Inflammatory macrophage (primary cell): ENCODE measurements at regions not wholly inside any gene's neighbourhood (a gene's known extent, or its start where the extent isn't known, plus 50 kb on each side); places are given as distances from the start of the nearest gene placed in this dataset.
"Not testable (repeated sequence)": the region's sequence is repeated elsewhere in the genome, so short reads cannot be mapped to it uniquely, and the experiment has no call there.

Experiments used
- DNase-seq, 2 donors: peaks; one replicate each; pipeline ENCODE4 v3.0.0-alpha.2; 2020 to 2022

DNA sequence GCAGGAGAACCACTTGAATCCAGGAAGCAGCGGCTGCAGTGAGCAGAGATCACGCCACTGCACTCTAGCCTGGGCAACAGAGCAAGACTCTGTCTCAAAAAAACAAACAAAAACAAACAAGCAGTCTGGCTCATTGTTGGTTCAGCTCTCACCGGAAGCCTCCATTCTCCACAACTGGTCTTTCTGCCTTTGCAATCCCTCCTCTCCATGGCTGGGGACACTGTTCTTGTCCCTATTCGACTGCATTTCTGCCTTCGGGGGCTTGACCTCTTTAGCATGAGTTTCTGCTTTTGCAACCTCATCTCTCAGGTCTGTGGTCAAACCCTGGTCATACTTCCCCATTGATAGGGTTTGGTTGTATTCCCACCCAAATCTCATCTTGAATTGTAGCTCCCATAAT, 216.3 kb upstream of the NR5A2 start:
- DNase-seq = no peak

DNA sequence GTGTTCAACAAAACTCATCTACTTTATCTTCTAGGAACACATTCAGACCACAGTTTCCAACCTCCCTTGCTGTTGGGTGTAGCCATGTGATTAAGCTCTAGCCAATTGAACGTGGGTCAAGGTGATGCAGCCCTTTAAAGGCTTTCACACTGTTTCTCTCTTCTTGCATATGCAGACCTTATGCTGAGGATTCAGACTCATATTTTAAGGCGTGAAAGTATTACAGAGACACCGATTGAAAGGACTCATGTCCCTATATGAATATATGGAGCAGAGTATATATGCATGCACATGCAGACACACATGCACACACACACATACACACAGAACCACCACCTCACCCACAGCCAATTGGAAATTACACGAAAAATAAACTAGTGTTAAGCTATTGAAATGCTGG, 214.3 kb upstream of the NR5A2 start:
- DNase-seq = no peak

DNA sequence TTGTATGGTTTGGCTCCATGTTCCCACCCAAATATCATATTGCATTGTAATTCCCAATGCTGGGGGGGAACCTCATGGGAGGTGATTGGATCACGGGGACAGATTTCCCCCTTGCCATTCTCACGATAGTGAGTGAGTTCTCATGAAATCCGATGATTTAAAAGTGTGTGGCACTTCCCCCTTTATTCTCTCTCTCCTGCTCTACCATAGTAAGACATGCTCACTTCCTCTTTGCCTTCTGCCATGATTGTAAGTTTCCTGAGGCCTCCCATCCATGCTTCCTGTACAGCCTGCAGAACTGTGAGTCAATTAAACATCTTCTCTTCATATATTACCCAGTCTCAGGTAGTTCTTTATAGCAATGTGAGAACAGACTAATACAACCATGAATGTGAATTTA, 211.6 kb upstream of the NR5A2 start:
- no peak for DNase-seq

DNA sequence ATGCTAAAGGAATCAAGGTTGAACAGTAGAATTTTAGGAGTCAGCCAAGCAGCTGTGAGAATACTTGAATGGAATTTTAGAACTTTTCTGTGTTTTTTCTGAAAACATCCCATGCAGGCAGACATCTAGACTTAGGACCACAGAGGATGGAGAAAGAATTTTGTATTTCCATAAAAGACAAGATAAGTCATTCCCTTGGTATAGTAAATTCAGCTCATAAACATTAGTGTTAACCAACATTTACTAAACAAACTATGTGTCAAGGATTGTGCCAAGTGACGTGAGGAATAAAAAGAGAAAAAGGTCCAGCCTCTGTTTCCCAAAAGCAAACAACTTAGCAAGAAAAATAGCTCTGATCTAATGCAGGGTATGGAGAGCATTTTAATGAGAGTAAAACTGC, 210.2 kb upstream of the NR5A2 start:
- no peak for DNase-seq

DNA sequence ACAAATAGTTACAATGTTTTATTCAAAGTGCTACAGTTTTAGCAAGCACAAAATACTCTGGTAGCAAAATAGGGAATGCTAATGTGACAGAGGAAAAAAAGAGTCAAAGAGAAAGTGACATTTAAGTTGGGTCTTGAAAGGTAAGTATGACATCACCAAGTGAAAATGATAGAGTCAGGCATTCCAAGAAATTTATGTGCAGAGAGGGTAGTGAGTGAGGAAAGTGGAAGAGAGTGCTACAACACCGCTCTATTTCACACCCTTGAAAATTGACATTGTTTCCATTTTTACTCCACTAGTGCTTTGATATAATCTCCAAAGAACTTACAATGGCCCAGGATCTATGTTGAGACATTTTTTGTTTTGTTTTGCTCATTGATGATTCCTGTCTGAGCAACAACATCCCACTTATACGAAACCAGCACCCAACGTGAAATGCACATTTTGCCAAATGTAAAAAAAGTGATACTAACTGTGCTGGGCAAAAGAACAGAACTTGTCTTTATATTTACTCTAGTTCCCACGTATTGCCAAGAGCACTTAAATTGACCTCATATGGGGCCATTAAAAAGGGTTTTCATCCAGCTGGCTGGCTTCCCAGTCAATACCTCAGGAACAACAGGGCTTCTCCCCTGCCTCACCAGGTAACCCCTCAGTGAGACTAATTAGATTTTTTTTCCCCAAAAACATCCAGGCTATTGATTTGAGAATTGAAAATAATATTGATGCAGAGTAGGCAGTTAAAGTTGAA, 206.3 kb upstream of the NR5A2 start:
- DNase-seq = no peak

DNA sequence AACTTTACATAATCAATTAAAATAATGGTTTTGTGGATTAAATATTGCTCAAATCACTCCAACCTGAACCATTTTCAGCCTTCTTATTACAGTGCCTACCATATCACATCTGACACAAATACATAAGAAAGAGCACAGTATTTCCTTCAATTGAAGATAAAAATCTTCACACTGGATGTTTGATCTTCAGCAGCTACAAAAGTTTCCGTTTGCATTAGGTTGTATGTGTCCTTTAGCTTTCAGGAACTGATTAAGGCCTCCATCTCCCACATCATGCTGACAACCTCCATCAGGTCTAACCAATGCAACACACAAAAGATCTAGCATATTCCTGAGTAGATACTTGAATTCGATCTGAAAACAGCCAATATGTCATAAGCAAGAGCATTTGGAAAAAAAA, 195.1 kb upstream of the NR5A2 start:
- no peak for DNase-seq

DNA sequence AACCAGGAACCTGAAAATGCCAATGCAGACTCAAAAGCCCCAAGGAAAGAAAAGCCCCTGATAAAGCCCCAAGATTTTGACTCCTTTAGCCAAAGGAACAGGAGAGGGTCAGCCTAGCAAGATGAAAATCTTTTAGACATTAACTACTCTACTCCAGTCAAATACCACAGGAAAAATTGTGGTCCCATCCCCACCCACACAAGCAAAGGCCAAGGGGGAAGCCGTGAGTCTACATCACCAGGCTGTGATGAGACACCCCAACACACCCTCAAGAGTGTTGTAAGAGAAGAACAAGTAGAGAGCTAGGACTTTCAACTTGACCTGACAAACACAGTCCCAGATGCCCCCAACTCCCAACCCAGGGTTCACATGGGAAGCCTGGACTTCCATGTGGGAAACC, 192.8 kb upstream of the NR5A2 start:
- peak; percentile 65 to 80 for DNase-seq

DNA sequence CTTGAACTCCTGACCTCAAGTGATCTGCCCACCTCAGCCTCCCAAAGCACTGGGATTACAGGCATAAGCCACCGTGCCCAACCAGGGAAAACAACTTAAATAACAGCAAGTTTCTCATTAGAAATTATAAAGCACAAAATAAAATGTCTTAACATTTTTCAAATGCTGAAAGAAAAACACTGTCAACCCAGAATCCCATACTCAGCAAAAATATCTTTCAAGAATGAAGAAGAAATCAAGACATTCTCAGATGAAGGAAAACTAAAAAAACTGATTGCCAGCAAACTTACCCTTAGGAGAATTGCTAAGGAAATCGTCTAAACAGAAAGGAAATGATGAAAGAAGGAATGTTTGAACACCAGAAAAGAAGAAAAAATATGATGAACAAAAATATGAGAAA, 191.1 kb upstream of the NR5A2 start:
- no peak for DNase-seq

DNA sequence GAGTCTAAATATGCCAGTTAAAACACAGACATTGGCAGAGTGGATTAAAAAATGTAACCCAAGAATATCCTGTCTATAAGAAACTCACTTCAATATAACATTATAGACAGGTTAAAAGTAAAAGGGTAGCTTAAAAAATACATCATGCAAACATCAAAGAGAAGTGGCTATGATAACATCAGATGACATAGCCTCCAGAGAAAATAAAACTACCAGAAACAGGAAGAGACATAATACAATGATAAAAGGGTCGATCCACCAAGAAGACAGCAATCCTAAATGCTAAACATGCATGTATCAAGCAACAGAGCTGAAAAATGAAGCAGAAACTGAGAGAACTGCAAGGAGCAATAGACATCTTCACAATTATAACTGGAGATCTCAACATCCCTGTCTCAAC, 190.2 kb upstream of the NR5A2 start:
- DNase-seq = no peak

DNA sequence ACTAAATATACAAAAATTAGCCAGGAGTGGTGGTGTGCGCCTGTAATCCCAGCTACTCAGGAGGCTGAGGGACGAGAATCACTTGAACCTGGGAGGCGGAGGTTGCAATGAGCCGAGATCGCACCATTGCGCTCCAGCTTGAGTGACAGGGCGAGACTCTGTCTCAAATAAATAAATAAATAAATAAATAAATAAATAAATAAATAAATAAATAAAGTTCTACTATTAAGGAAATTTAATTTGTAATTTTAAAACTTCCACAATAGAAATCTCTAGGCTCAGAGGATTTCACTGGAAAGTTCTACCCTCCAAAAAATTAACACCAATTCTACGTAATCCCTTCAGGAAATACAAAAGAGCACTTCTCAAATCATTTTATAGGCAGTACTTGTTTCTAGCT, 187.9 kb upstream of the NR5A2 start:
- DNase-seq = not testable (repeated sequence)

DNA sequence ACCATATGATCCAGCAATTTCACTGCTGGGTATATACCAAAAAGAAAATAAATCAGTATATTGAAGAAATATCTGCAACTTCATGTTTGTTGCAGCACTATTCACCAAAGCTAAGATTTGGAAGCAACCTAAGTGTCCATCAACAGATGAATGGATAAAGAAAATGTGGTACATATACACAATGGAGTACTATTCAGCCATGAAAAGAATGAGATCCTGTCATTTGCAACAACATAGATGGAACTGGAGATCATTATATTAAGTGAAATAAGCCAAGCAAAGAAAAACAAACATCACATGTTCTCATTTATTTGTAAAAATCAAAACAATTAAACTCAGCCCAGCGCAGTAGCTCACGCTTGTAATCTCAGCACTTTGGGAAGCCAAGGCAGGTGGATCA, 184.4 kb upstream of the NR5A2 start:
- DNase-seq = not testable (repeated sequence)

DNA sequence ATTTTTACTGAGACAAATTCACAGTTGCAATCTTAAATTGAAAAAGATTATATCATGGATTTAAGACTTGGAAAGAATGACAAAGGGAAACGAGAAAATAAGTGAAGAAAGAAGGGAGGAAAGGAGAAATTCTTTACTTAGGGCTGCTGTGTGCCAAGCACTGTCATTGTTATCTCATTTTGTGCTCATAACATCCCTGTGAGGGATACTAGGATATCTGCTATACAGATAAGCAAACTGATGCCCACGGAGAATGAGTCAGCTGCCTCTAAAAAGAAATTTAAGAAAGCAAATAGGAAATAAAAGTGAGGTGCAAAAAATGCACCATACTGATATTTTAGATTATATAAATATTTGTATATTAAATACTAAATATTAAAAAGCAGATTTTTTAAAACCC, 183.6 kb upstream of the NR5A2 start:
- DNase-seq = no peak

DNA sequence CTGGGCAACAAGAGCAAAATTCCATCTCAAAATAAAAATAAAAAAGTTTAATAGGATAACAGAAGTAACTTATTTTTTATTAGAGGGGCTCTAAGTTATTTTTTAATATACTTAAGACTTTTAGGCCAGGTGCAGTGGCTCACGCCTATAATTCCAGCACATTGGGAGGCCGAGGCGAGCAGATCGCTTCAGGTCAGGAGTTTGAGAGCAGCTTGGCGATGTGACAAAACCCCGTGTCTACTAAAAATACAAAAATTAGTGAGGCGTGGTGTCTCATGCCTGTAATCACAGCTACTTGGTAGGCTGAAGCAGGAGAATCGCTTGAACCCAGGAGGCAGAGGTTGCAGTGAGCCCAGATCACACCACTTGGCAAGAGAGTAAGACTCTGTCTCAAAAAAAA, 180.5 kb upstream of the NR5A2 start:
- DNase-seq = no peak

DNA sequence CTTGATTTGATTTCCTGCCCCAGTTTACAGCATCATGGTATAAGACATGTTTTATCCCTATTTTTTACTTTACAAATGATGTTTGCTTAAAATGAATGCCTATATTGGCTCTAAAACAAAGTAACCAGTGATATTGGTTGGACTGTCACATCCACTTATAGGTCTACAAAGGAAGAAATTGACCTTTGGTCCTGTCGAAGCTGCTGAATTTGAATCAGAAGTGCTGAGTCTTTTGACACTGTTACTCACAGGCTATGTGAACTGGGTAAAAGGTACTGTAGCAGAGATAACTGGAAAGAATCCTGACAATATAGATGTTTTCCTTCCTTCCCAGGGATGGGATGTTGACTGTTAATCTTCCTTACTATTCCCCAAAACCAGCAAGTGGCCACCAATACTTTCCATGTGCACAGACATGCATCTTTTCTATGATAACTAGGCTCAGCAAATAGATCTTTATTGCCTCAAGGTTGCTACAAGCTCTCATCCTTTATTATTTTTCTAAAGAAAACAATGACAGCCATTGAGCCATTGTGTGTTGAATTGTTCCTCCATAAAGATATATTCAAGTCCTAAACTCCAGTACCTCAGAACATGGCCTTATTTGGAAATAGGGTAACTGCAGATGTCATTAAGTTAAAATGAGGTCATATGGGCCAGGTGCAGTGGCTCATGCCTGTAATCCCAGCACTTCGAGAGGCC, 175.9 kb upstream of the NR5A2 start:
- DNase-seq = no peak

DNA sequence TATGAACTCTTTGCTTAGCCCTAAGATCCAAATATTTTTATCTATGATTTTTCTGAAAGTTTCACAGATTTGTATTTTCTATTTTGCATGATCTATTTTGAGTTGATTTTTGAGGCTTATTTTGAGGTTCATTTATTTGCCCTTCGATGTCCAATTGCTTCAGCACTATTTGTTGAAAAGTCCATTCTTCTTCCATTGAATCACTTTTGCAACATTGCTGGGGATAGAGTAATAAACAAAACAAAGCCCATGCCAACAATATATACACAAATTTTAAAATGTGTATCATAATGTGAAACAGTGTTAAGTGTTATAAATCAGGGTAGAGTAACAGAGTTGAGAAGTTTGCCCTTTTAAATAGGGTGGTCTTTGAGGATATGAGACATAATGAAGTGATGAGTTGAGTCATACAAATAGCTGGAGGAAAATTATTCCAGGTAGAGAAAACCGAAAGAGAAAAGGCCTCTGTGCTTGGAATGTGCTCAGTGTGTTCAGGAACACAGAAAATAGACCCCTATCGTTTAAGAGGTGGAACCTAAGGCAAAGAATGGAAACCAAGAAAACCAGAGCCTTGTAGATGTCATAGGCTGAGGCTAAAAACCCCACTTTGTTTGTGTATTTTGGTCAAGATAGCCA, 172.7 kb upstream of the NR5A2 start:
- DNase-seq = no peak

DNA sequence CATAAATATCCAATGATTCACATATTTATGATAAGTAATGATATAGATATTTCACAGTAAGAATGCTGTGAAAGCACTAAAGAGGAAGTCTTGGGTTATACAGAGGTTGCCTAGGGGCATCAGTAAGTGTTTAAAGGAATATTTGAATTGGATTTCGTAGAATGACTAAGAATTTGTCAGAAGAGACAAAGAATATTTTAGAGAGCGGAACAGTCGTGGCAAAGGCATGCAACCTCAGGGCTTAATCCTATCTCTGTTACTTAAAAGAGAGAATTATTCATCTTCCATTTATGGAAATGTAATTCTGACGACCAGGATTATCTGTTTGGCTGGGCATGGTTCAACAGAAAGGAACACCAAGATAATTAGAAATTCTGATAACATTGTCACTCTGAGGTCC, 171.9 kb upstream of the NR5A2 start:
- DNase-seq = peak in 1 of 2 donors; percentile 18

DNA sequence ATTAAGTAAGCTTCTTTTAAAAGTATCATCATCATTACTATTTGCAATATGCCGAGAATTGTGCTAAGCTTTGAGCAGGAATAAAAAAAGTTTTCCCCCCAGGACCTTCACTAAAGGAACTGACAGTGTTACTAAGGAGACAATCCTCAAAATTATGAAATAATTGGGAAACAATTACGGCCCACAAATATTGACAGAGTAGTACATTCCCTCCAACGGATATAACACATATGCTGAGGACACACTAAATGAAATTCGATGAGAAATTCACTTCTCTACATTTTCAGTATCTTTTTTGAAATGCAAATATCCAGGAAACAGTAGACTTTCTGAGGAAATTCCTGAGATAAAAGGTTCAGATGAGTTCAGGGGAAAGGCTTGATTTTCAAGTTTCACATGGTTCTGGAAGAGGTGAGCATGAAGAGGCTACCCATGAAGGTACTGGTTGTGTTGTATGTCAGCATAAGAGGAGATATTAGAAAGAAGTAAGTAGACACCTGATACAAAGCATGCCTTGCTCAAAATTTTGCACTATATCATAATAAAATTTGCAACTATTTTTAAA, 171.2 kb upstream of the NR5A2 start:
- no peak for DNase-seq

DNA sequence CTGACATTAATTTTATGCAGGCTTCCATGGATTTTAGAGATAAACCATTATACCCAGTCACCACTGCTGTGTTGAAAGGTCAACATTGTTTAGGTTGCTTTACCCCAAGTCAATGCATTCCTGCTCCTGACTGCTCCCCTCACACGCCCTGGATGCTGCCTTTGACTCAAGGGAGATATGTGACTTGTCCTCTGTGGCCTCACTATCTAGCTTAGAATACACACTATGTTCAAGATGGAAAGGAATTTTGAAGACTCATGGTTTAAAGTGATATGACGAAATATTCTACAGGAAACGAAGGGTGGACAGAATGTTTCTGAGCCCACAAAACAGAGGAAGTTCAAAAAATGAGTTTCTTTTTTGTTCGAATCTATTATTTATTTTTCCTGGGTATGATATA, 170.4 kb upstream of the NR5A2 start:
- peak; percentile 48 to 84 for DNase-seq

DNA sequence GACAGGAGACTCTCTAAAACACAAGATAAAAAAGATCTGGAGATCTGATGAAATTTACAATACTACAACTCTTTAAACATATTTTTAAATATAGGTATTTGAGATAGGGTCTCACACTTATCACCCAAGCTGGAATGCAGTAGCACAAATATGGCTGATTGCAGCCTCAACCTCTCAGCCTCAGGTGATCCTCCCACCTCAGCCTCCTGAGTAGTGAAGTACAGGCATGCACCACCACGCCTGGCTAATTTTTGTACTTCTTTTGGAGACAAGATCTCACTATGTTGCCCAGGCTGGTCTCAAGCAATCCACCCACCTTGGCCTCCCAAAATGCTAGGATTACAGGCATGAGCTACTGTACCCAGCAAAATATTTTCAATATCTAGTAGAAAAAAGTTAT, 170.0 kb upstream of the NR5A2 start:
- no peak for DNase-seq

DNA sequence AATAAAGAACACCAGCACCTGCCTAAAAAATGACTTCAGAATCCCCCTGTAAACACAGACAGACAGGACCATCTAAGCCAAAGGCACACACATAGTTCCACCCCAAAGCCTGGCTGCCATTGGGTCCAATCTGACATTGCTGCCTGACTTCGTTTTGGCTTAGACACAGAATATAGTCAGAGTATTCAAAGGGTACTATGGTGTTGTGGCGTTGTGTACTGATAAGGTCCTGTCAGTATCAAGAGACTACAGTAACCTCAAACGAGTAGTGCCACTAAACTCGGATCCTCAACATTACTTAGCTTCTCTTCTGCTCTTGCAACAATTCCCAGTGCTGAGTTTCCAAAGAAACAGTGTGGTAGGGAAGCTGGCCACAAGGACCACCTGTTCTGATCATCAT, 169.3 kb upstream of the NR5A2 start:
- no peak for DNase-seq

DNA sequence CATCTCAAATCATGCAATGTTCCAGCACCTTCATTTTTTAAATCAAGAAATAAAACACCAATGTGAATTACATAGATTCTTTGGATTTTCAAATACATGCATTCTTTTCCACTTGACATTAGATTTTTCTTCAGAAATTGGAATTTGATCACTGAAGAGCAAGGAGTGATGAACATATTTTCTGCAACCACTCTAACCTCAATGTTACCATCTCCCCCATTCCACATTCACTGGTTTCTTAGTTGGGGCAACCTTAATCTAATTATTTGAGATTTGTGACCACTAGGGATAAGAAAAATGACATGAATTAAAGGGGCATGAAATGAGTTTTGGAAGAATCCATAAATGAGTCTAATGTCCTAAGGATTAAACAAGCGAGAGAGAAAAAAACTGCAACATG, 168.7 kb upstream of the NR5A2 start:
- no peak for DNase-seq

DNA sequence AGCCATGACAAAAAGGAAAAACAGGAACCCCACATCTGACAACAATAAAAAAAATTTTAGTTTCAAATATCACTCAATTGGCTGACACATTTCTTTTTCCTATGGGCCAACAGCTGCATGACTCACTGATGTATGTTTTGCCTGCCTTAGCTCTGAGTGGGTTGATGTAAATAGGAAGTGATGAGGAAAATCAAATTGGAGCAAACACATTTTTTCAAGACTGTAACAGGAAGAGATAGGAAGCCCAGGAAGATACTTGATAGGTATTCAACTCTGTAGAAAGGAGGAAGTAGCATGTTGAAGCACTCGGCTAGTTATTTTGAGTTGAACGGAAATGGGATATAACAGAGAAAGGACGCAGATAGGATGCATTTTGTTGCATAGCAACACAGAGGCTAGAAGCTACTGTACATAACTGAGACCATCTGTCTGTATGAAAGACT, 168.0 kb upstream of the NR5A2 start:
- DNase-seq = peak; percentile 91 to 95

DNA sequence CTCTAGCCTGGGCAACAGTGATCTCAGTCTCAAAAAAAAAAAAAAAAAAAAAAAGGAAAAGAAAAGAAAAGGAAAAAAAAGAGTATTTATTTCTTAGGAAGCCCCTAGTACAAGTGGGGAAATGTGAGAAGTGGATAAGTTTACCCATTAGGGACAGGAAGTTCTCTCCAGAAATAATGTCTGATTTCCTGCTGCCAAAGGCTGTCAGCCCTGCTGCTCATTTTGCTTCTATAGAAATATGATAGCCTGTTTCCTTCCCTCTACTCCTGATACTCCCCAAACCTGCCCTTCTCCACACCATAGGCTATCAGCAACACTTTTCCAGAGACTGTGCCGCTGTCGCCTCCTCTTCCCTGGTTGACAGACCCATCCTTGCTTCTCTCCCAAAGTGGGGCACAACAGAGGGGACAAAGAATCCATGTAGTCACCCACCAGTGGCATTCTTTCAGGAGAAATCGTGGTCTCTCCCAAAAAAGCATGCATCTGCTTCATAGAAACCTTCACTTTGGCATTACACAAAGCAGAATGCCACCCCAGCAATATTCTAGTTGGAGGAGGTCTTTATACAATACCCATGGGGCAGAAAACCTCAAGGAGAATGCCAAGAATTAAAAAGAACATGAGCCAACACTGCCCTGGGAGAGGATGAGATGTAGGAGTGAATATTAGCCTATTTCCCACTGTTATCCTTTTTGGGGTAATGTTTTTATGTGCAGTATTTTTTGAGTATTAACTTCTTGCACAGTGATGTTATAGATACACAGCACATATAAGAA, 166.3 kb upstream of the NR5A2 start:
- DNase-seq = no peak
